ENCODE measurements at regions not wholly inside any gene's neighbourhood (a gene's known extent, or its start where the extent isn't known, plus 50 kb on each side); places are given as distances from the start of the nearest gene placed in this dataset.
"Not testable (repeated sequence)": the region's sequence is repeated elsewhere in the genome, so short reads cannot be mapped to it uniquely, and the experiment has no call there.

GRCh38 chr6:72457738-72458137, 164.1 kb upstream of the KCNQ5 start:
- no peaks in the 10 kb centered on the region for H3K36me3 Mint-ChIP-seq
- ChIA-PET CTCF (no interaction called here), POLR2A (no interaction called here)
- no peaks in the 10 kb centered on the region for H3K4me1 Mint-ChIP-seq
- Histone ChIP-seq H3K27ac (ENCODE audit: low read depth, low read length) (no peak overlapping the region), H3K36me3 (ENCODE audit: insufficient read depth, low read length) (no peaks in the 10 kb centered on the region), H3K9me3 (ENCODE audit: low read length) (no peaks in the 10 kb centered on the region), H3K27me3 (ENCODE audit: insufficient read depth, low read length, poor library complexity, severe bottlenecking) (no peaks in the 10 kb centered on the region), H3K4me3 (ENCODE audit: low read length) (no peak overlapping the region), H3K4me1 (ENCODE audit: insufficient read depth, low read length) (no peaks in the 10 kb centered on the region)
- DNase-seq = no peak
- H3K4me3 Mint-ChIP-seq = no peak overlapping the region
- H3K9me3 Mint-ChIP-seq = no peaks in the 10 kb centered on the region
- H3K27me3 Mint-ChIP-seq = peaks cover 2 to 16% of the 10 kb centered on the region in 2 donors
- no peak overlapping the region for H3K27ac Mint-ChIP-seq

- Mint-ChIP-seq H3K9me3 (no peaks in the 10 kb centered on the region), H3K27me3 (peaks cover 2 to 16% of the 10 kb centered on the region in 2 donors), H3K4me3 (no peak overlapping the region), H3K36me3 (no peaks in the 10 kb centered on the region), H3K4me1 (no peaks in the 10 kb centered on the region), H3K27ac (no peak overlapping the region)
- DNase-seq = no peak
- Histone ChIP-seq H3K9me3 (ENCODE audit: low read length) (no peaks in the 10 kb centered on the region), H3K27ac (ENCODE audit: low read depth, low read length) (no peak overlapping the region), H3K4me1 (ENCODE audit: insufficient read depth, low read length) (no peaks in the 10 kb centered on the region), H3K36me3 (ENCODE audit: insufficient read depth, low read length) (no peaks in the 10 kb centered on the region), H3K4me3 (ENCODE audit: low read length) (no peak overlapping the region), H3K27me3 (ENCODE audit: insufficient read depth, low read length, poor library complexity, severe bottlenecking) (no peaks in the 10 kb centered on the region)
- ChIA-PET CTCF (no interaction called here), POLR2A (no interaction called here)
Observed at GRCh38 chr6:72458521-72458920, 163.3 kb upstream of the KCNQ5 start.

DNA sequence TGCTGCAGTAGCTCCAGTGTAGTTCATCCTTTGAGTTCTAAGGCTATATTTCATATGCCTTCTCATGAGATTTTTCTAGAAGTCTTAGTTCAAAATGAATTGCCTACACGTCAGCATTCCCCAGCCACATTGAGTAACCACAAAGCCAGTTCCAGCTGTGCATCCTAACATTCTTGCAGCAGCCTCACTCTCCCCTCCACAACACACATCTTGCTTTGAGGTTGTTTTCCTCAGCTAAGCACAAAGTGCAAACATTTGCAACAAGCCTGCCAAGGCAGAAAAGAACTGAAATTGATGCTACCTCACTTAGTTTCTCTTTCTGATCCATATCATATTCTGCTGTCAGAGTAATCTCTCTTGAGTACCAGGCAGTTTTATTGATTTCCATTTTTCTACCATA, 160.7 kb upstream of the KCNQ5 start:
- H3K27ac Mint-ChIP-seq = no peak overlapping the region
- no peak for DNase-seq
- no peaks in the 10 kb centered on the region for H3K36me3 ChIP-seq (ENCODE audit: insufficient read depth, low read length)
- H3K4me1 ChIP-seq (ENCODE audit: insufficient read depth, low read length) = no peaks in the 10 kb centered on the region
- no peaks in the 10 kb centered on the region for H3K36me3 Mint-ChIP-seq
- no peak overlapping the region for H3K4me3 Mint-ChIP-seq
- H3K27ac ChIP-seq (ENCODE audit: low read depth, low read length) = no peak overlapping the region
- ChIA-PET CTCF (no interaction called here), POLR2A (no interaction called here)
- no peak overlapping the region for H3K4me3 ChIP-seq (ENCODE audit: low read length)
- no peaks in the 10 kb centered on the region for H3K4me1 Mint-ChIP-seq
- no peaks in the 10 kb centered on the region for H3K9me3 Mint-ChIP-seq
- no peaks in the 10 kb centered on the region for H3K9me3 ChIP-seq (ENCODE audit: low read length)
- H3K27me3 Mint-ChIP-seq = peaks cover 2 to 29% of the 10 kb centered on the region in 2 donors
- H3K27me3 ChIP-seq (ENCODE audit: insufficient read depth, low read length, poor library complexity, severe bottlenecking) = no peaks in the 10 kb centered on the region

- Histone ChIP-seq H3K36me3 (ENCODE audit: insufficient read depth, low read length) (no peaks in the 10 kb centered on the region), H3K9me3 (ENCODE audit: low read length) (no peaks in the 10 kb centered on the region), H3K4me3 (ENCODE audit: low read length) (no peak overlapping the region), H3K4me1 (ENCODE audit: insufficient read depth, low read length) (no peaks in the 10 kb centered on the region), H3K27me3 (ENCODE audit: insufficient read depth, low read length, poor library complexity, severe bottlenecking) (no peaks in the 10 kb centered on the region), H3K27ac (ENCODE audit: low read depth, low read length) (no peak overlapping the region)
- CTCF ChIA-PET = no interaction called here
- DNase-seq = no peak
- Mint-ChIP-seq H3K27me3 (peaks cover 4 to 38% of the 10 kb centered on the region in 2 donors), H3K4me3 (no peak overlapping the region), H3K27ac (no peak overlapping the region), H3K36me3 (no peaks in the 10 kb centered on the region), H3K4me1 (no peaks in the 10 kb centered on the region), H3K9me3 (no peaks in the 10 kb centered on the region)
- POLR2A ChIA-PET = no interaction called here
Observed at GRCh38 chr6:72464246-72464645, 157.6 kb upstream of the KCNQ5 start.

- Mint-ChIP-seq H3K4me1 (no peaks in the 10 kb centered on the region), H3K4me3 (no peak overlapping the region), H3K9me3 (no peaks in the 10 kb centered on the region), H3K36me3 (no peaks in the 10 kb centered on the region), H3K27me3 (peaks cover 4 to 38% of the 10 kb centered on the region in 2 donors), H3K27ac (no peak overlapping the region)
- ChIA-PET CTCF (no interaction called here), POLR2A (no interaction called here)
- no peaks in the 10 kb centered on the region for H3K27me3 ChIP-seq (ENCODE audit: insufficient read depth, low read length, poor library complexity, severe bottlenecking)
- no peaks in the 10 kb centered on the region for H3K4me1 ChIP-seq (ENCODE audit: insufficient read depth, low read length)
- no peaks in the 10 kb centered on the region for H3K36me3 ChIP-seq (ENCODE audit: insufficient read depth, low read length)
- DNase-seq = no peak
- no peak overlapping the region for H3K4me3 ChIP-seq (ENCODE audit: low read length)
- no peak overlapping the region for H3K27ac ChIP-seq (ENCODE audit: low read depth, low read length)
- no peaks in the 10 kb centered on the region for H3K9me3 ChIP-seq (ENCODE audit: low read length)
Observed at GRCh38 chr6:72464791-72465691, 156.8 kb upstream of the KCNQ5 start.

- H3K27ac Mint-ChIP-seq = no peak overlapping the region
- no peak overlapping the region for H3K27ac ChIP-seq (ENCODE audit: low read depth, low read length)
- no peaks in the 10 kb centered on the region for H3K9me3 Mint-ChIP-seq
- DNase-seq = no peak
- ChIA-PET POLR2A (no interaction called here), CTCF (no interaction called here)
- H3K4me3 Mint-ChIP-seq = no peak overlapping the region
- no peaks in the 10 kb centered on the region for H3K4me1 Mint-ChIP-seq
- H3K4me3 ChIP-seq (ENCODE audit: low read length) = no peak overlapping the region
- no peaks in the 10 kb centered on the region for H3K9me3 ChIP-seq (ENCODE audit: low read length)
- peaks cover 7 to 42% of the 10 kb centered on the region in 2 donors for H3K27me3 Mint-ChIP-seq
- no peaks in the 10 kb centered on the region for H3K4me1 ChIP-seq (ENCODE audit: insufficient read depth, low read length)
- H3K36me3 Mint-ChIP-seq = no peaks in the 10 kb centered on the region
- no peaks in the 10 kb centered on the region for H3K36me3 ChIP-seq (ENCODE audit: insufficient read depth, low read length)
- H3K27me3 ChIP-seq (ENCODE audit: insufficient read depth, low read length, poor library complexity, severe bottlenecking) = no peaks in the 10 kb centered on the region
Observed at GRCh38 chr6:72466471-72466870, 155.4 kb upstream of the KCNQ5 start.

GRCh38 chr6:72466971-72467566, 154.8 kb upstream of the KCNQ5 start:
- H3K9me3 Mint-ChIP-seq = no peaks in the 10 kb centered on the region
- Histone ChIP-seq H3K4me3 (ENCODE audit: low read length) (no peak overlapping the region), H3K36me3 (ENCODE audit: insufficient read depth, low read length) (no peaks in the 10 kb centered on the region), H3K27me3 (ENCODE audit: insufficient read depth, low read length, poor library complexity, severe bottlenecking) (no peaks in the 10 kb centered on the region), H3K27ac (ENCODE audit: low read depth, low read length) (no peak overlapping the region), H3K9me3 (ENCODE audit: low read length) (no peaks in the 10 kb centered on the region), H3K4me1 (ENCODE audit: insufficient read depth, low read length) (no peaks in the 10 kb centered on the region)
- ChIA-PET POLR2A (no interaction called here), CTCF (no interaction called here)
- no peak for DNase-seq
- H3K27me3 Mint-ChIP-seq = peaks cover 7 to 38% of the 10 kb centered on the region in 2 donors
- no peak overlapping the region for H3K4me3 Mint-ChIP-seq
- H3K27ac Mint-ChIP-seq = no peak overlapping the region
- H3K36me3 Mint-ChIP-seq = no peaks in the 10 kb centered on the region
- H3K4me1 Mint-ChIP-seq = no peaks in the 10 kb centered on the region

DNA sequence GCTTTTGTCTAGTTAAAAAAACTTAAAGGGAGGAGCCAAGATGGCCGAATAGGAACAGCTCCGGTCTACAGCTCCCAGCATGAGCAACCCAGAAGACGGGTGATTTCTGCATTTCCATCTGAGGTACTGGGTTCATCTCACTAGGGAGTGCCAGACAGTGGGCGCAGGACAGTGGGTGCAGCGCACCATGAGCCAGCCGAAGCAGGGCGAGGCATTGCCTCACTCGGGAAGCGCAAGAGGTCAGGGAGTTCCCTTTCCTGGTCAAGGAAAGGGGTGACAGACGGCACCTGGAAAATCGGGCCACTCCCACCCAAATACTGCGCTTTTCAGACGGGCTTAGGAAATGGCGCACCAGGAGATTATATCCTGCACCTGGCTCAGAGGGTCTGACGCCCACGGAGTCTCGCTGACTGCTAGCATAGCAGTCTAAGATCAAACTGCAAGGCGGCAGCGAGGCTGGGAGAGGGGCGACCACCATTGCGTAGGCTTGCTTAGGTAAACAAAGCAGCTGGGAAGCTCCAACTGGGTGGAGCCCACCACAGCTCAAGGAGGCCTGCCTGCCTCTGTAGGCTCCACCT, 152.4 kb upstream of the KCNQ5 start:
- H3K27ac ChIP-seq (ENCODE audit: low read depth, low read length); H3K4me1 ChIP-seq (ENCODE audit: insufficient read depth, low read length); CTCF ChIA-PET; POLR2A ChIA-PET; H3K9me3 Mint-ChIP-seq; DNase-seq; H3K36me3 ChIP-seq (ENCODE audit: insufficient read depth, low read length); H3K36me3 Mint-ChIP-seq; H3K4me3 ChIP-seq (ENCODE audit: low read length); H3K9me3 ChIP-seq (ENCODE audit: low read length); H3K27ac Mint-ChIP-seq; H3K27me3 ChIP-seq (ENCODE audit: insufficient read depth, low read length, poor library complexity, severe bottlenecking); H3K4me3 Mint-ChIP-seq; H3K4me1 Mint-ChIP-seq: not testable (repeated sequence)
- H3K27me3 Mint-ChIP-seq = peaks cover 5 to 27% of the 10 kb centered on the region in 2 donors

All from CD8-positive, alpha-beta memory T cell (primary cell).